ENCODE measurements at regions not wholly inside any gene's neighbourhood (a gene's known extent, or its start where the extent isn't known, plus 50 kb on each side); places are given as distances from the start of the nearest gene placed in this dataset.

DNA sequence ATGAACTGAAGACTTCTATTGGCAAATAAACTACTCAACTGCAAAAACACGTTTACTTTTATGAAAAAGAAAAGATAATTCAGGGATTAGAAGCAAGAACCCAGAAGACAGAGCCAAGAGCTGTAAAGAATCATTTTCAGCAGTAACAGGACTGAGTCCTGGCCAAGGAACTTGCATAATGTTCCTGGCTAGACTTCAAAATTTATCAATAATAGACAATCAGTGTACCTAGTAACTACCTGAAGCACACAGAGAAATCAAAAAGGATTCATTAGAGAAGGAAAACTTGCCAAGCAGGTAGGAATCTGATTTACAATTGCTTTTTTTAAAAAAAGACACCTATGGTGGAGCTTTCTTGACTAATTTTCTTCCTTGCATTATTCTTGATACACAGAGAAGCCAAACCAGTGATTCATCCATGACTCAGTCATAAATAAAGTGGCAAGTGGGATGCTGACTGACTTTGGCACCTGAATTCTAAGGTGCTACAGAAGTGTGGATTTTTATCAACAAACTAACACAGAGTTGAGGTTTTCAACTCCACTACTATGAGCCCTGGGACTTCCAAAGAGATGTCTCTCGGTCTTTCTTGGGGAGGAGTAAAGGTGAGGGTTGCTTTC lies 281.3 kb downstream of the BMP7 start:
- Histone ChIP-seq H3K9me2 (ENCODE audit: insufficient read depth, low read length) (no peaks in the 10 kb centered on the region), H3K4me3 (ENCODE audit: low read depth, low read length, poor library complexity, severe bottlenecking) (no peak overlapping the region), H3K4me1 (ENCODE audit: insufficient read depth, low read length, poor library complexity, severe bottlenecking) (no peaks in the 10 kb centered on the region), H3K9me3 (ENCODE audit: low read length) (peaks cover 4% of the 10 kb centered on the region), H2AFZ (ENCODE audit: low read length) (no peak overlapping the region), H3K79me2 (ENCODE audit: insufficient read depth, low read depth, low read length) (no peaks in the 10 kb centered on the region), H3K36me3 (ENCODE audit: insufficient read depth, low read length) (no peaks in the 10 kb centered on the region), H4K20me1 (ENCODE audit: insufficient read depth, low read length) (no peaks in the 10 kb centered on the region), H3K4me2 (ENCODE audit: low read length) (no peak overlapping the region), H3K27ac (ENCODE audit: low read depth, low read length, poor library complexity, severe bottlenecking) (no peak overlapping the region)
- DNase-seq (ENCODE audit: low spot score) = no peak
- ChIA-PET CTCF (ENCODE audit: unreplicated experiment) (no interaction called here), POLR2A (interaction anchor here (0.5 kb wide), 1 partner anchor 157 kb away, joined by 3 read pairs; no protein-coding TSS in a partner anchor)
- intact Hi-C loops (cut with micrococcal nuclease; ENCODE audit: unreplicated experiment) = no loop called here
- TF ChIP-seq EZH2phosphoT487 (IDR thresholded peaks at IDR 0.05; ENCODE audit: borderline replicate concordance, low read depth, low read length) = no peak
- TF ChIP-seq, protein P1, sequence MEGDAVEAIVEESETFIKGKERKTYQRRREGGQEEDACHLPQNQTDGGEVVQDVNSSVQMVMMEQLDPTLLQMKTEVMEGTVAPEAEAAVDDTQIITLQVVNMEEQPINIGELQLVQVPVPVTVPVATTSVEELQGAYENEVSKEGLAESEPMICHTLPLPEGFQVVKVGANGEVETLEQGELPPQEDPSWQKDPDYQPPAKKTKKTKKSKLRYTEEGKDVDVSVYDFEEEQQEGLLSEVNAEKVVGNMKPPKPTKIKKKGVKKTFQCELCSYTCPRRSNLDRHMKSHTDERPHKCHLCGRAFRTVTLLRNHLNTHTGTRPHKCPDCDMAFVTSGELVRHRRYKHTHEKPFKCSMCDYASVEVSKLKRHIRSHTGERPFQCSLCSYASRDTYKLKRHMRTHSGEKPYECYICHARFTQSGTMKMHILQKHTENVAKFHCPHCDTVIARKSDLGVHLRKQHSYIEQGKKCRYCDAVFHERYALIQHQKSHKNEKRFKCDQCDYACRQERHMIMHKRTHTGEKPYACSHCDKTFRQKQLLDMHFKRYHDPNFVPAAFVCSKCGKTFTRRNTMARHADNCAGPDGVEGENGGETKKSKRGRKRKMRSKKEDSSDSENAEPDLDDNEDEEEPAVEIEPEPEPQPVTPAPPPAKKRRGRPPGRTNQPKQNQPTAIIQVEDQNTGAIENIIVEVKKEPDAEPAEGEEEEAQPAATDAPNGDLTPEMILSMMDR (conservative IDR thresholded peaks at IDR 0.05; ENCODE audit: low read length) = no peak
- no TSS peak for BruUV-seq (replicated peaks)

DNA sequence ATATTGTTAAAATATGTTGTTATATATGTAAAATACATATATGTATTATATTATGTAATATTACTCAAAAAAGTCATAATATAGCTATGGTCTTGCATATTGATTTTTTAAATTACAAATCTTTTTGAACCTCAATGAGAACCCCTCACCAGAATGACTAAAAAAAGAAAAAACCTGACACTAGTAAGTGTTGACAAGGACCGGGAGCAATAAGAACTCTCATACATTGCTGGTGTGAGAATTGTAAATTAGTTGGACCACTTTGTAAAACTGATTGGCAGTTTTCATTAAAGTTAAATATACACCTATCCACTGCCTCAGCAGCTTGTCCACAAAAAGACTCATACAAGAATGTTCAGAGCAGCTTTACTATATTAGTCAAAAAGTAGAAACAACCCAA lies 280.0 kb downstream of the BMP7 start:
- intact Hi-C loops (cut with micrococcal nuclease; ENCODE audit: unreplicated experiment) = no loop called here
- Histone ChIP-seq H3K4me1 (ENCODE audit: insufficient read depth, low read length, poor library complexity, severe bottlenecking) (no peaks in the 10 kb centered on the region), H3K4me3 (ENCODE audit: low read depth, low read length, poor library complexity, severe bottlenecking) (no peak overlapping the region), H3K27ac (ENCODE audit: low read depth, low read length, poor library complexity, severe bottlenecking) (no peak overlapping the region), H3K9me3 (ENCODE audit: low read length) (peaks cover 4% of the 10 kb centered on the region), H4K20me1 (ENCODE audit: insufficient read depth, low read length) (no peaks in the 10 kb centered on the region), H3K79me2 (ENCODE audit: insufficient read depth, low read depth, low read length) (no peaks in the 10 kb centered on the region), H3K9me2 (ENCODE audit: insufficient read depth, low read length) (no peaks in the 10 kb centered on the region), H3K36me3 (ENCODE audit: insufficient read depth, low read length) (no peaks in the 10 kb centered on the region), H3K4me2 (ENCODE audit: low read length) (no peak overlapping the region), H2AFZ (ENCODE audit: low read length) (no peak overlapping the region)
- CTCF ChIA-PET (ENCODE audit: unreplicated experiment) = no interaction called here
- POLR2A ChIA-PET = no interaction called here
- no TSS peak for BruUV-seq (replicated peaks)
- DNase-seq (ENCODE audit: low spot score) = no peak
- TF ChIP-seq, protein P1 (conservative IDR thresholded peaks at IDR 0.05; ENCODE audit: low read length) = no peak

DNA sequence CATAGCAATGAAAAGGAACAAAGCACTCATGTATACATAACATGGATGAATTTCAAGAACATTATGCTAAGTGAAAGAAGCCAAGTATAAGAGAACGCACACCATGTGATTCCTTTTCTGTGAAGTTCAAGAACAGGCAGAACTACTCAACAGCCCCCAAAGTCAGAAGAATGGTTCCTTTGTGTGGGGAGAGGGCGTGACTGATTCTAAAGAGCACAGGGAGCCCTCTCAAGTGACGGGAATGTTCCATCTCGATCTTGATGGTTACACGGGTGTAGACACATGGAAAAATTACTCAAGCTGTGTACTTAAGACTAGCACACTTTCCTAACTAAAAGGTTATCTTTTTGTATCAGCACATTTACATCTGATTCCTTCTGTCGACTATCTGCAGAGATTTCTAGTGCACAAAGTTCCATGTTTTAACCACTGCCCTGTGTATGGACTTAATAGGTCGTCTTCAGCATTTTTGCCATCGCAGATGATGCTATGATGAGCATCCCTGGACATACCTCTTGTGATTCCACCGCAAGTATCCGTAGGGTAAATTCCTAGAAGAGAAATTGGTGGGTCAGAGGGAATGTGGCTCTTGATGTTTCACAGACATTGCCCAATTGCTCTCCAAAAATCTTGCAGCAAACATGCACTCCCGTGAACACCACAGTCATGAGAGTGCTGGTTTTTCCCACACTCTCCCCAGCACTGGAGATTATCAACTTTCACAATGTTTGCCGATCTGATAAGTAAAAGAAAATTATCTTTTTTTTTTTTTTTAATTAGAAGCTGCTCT lies 279.3 kb downstream of the BMP7 start:
- Histone ChIP-seq H3K36me3 (ENCODE audit: insufficient read depth, low read length) (no peaks in the 10 kb centered on the region), H3K4me2 (ENCODE audit: low read length) (no peak overlapping the region), H3K27ac (ENCODE audit: low read depth, low read length, poor library complexity, severe bottlenecking) (no peak overlapping the region), H3K9me3 (ENCODE audit: low read length) (peaks cover 4% of the 10 kb centered on the region), H4K20me1 (ENCODE audit: insufficient read depth, low read length) (no peaks in the 10 kb centered on the region), H3K4me3 (ENCODE audit: low read depth, low read length, poor library complexity, severe bottlenecking) (no peak overlapping the region), H3K4me1 (ENCODE audit: insufficient read depth, low read length, poor library complexity, severe bottlenecking) (no peaks in the 10 kb centered on the region), H2AFZ (ENCODE audit: low read length) (no peak overlapping the region), H3K79me2 (ENCODE audit: insufficient read depth, low read depth, low read length) (no peaks in the 10 kb centered on the region), H3K9me2 (ENCODE audit: insufficient read depth, low read length) (no peaks in the 10 kb centered on the region)
- BruUV-seq (replicated peaks) = no TSS peak
- intact Hi-C loops (cut with micrococcal nuclease; ENCODE audit: unreplicated experiment) = no loop called here
- ChIA-PET CTCF (ENCODE audit: unreplicated experiment) (no interaction called here), POLR2A (no interaction called here)
- TF ChIP-seq, protein P1 (conservative IDR thresholded peaks at IDR 0.05; ENCODE audit: low read length) = no peak
- no peak for TF ChIP-seq EZH2phosphoT487 (IDR thresholded peaks at IDR 0.05; ENCODE audit: borderline replicate concordance, low read depth, low read length)
- no peak for DNase-seq (ENCODE audit: low spot score)

Measured in OCI-LY7 (cell line).